Keratinocyte (primary cell): ENCODE measurements at regions not wholly inside any gene's neighbourhood (a gene's known extent, or its start where the extent isn't known, plus 50 kb on each side); places are given as distances from the start of the nearest gene placed in this dataset.

Source experiments
- CTCF ChIP-seq, 3 experiments: IDR thresholded peaks in 1 of 3; conservative IDR thresholded peaks in 1 of 3; optimal IDR thresholded peaks in 1 of 3; 2 replicates in 2 of 3; 3 replicates in 1 of 3; pipeline versions ENCODE3 to v1.5.1; 2011; ENCODE audit warnings: low read length in 3 of 3, mild to moderate bottlenecking in 3 of 3, moderate library complexity in 2 of 3, control low read depth in 1 of 3, inconsistent platforms in 1 of 3; ENCODE audit not compliant: insufficient read depth in 2 of 3; ENCODE audit errors: extremely low read depth in 1 of 3
- EZH2 ChIP-seq: IDR thresholded peaks from one replicate; pipeline ENCODE4 v1.6.1; 2012; ENCODE audit warnings: inconsistent platforms, mild to moderate bottlenecking, low read length, moderate library complexity

GRCh38 chr14:81728447-81728846 is 194.8 kb upstream of the SEL1L start:
- TF ChIP-seq CTCF (optimal IDR thresholded peaks at IDR 0.05 in 1 of 3, IDR thresholded peaks at IDR 0.05 in 1 of 3, conservative IDR thresholded peaks at IDR 0.05 in 1 of 3; ENCODE audit: extremely low read depth in 1 of 3, insufficient read depth in 2 of 3, low read length in 3 of 3), result no peak
- no peak for TF ChIP-seq EZH2
